ENCODE measurements at regions not wholly inside any gene's neighbourhood (a gene's known extent, or its start where the extent isn't known, plus 50 kb on each side); places are given as distances from the start of the nearest gene placed in this dataset.

DNA sequence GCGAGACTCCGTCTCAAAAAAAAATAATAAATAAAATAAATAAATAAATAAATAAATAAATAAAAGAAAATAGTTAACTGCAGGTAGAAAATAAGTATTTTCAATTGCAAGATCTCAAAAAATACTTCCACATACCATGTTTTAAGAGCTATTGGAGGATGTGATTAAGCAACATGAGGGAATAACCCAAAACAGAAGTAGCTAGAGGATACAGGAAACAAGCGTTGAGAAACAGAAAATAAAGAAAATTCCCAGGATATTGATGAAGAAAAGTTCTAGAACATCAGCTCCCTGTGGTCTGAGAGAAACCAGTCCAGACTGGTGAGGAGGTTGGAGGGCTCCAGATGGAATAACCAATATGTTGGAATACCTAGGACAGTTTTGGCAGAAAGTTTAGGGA lies 57.3 kb upstream of the RND3 start:
- TF ChIP-seq, protein P1, sequence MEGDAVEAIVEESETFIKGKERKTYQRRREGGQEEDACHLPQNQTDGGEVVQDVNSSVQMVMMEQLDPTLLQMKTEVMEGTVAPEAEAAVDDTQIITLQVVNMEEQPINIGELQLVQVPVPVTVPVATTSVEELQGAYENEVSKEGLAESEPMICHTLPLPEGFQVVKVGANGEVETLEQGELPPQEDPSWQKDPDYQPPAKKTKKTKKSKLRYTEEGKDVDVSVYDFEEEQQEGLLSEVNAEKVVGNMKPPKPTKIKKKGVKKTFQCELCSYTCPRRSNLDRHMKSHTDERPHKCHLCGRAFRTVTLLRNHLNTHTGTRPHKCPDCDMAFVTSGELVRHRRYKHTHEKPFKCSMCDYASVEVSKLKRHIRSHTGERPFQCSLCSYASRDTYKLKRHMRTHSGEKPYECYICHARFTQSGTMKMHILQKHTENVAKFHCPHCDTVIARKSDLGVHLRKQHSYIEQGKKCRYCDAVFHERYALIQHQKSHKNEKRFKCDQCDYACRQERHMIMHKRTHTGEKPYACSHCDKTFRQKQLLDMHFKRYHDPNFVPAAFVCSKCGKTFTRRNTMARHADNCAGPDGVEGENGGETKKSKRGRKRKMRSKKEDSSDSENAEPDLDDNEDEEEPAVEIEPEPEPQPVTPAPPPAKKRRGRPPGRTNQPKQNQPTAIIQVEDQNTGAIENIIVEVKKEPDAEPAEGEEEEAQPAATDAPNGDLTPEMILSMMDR (IDR thresholded peaks at IDR 0.05), result no peak
- no peak for TF ChIP-seq POLR2A (IDR thresholded peaks at IDR 0.05)
